Ishikawa (cell line): ENCODE measurements at regions not wholly inside any gene's neighbourhood (a gene's known extent, or its start where the extent isn't known, plus 50 kb on each side); places are given as distances from the start of the nearest gene placed in this dataset.

Source experiments
- CREB1 ChIP-seq: IDR thresholded peaks from 2 replicates; pipeline ENCODE4 v1.6.1; 2012; ENCODE audit warnings: low read depth
- RAD21 ChIP-seq: IDR thresholded peaks from 2 replicates; pipeline ENCODE4 v1.6.1; 2012; ENCODE audit warnings: low read depth
- TAF1 ChIP-seq: IDR thresholded peaks from 2 replicates; pipeline ENCODE4 v1.6.1; 2012; ENCODE audit warnings: low read depth, mild to moderate bottlenecking
- TCF12 ChIP-seq: IDR thresholded peaks from 2 replicates; pipeline ENCODE4 v1.6.1; 2012; ENCODE audit warnings: low read depth
- YY1 ChIP-seq: IDR thresholded peaks from 2 replicates; pipeline ENCODE4 v1.6.1; 2012; ENCODE audit warnings: low read depth
- TF ChIP-seq, protein P1 (sequence below): IDR thresholded peaks from 2 replicates; pipeline ENCODE4 v1.6.1; 2012

DNA sequence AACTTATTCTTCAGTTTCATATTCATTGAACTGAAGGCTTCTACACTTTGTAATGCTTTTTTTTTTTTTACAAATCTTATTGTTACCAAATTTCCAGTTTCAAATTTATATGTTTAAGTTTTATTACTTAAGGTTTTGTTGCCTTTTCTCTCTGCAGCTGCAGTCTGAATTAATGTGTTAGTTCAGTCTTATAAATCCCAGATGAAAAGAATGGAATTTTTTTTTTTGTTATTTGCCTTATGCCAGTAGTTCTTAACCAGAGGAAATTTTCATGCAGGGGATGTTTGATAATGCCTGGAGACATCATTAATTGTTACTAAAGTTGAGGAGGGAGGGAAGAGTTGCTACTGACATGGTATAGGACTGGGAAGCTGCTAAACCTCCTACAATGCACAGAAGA, 367.9 kb upstream of the SPRY2 start:
- TF ChIP-seq, protein P1, sequence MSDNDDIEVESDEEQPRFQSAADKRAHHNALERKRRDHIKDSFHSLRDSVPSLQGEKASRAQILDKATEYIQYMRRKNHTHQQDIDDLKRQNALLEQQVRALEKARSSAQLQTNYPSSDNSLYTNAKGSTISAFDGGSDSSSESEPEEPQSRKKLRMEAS = no peak
- no peak for TF ChIP-seq CREB1
- no peak for TF ChIP-seq TAF1
- TF ChIP-seq RAD21 = no peak
- no peak for TF ChIP-seq YY1
- TF ChIP-seq TCF12 = no peak
